NB4 (cell line): ENCODE measurements at regions not wholly inside any gene's neighbourhood (a gene's known extent, or its start where the extent isn't known, plus 50 kb on each side); places are given as distances from the start of the nearest gene placed in this dataset.

Experiments used
- DNase-seq: peaks from one replicate; pipeline ENCODE4 v3.0.0; 2010; ENCODE audit warnings: low read depth
- H3K4me3 ChIP-seq: one replicate; pipeline ENCODE4 v1.5.1; 2011; ENCODE audit warnings: mild to moderate bottlenecking, low read depth, low read length, moderate library complexity
- CTCF ChIP-seq: IDR thresholded peaks from one replicate; pipeline ENCODE4 v1.5.1; 2012; ENCODE audit warnings: low read depth, low read length
- MAX ChIP-seq: IDR thresholded peaks from 2 replicates; pipeline ENCODE4 v1.6.1; 2011; ENCODE audit warnings: low read depth, low read length
- MYC ChIP-seq: IDR thresholded peaks from 2 replicates; pipeline ENCODE4 v1.6.1; 2011; ENCODE audit warnings: low read depth, low read length
- POLR2A ChIP-seq: IDR thresholded peaks from 2 replicates; pipeline ENCODE4 v1.6.1; 2011; ENCODE audit warnings: mild to moderate bottlenecking; ENCODE audit not compliant: insufficient read length; ENCODE audit errors: extremely low read depth

GRCh38 chr1:195941314-195941713 lies 666.9 kb downstream of the KCNT2 start:
- TF ChIP-seq POLR2A (no peak), MYC (no peak), CTCF (no peak), MAX (no peak)
- no peak overlapping the region for H3K4me3 ChIP-seq

GRCh38 chr1:195939844-195940243 lies 668.4 kb downstream of the KCNT2 start:
- no peak overlapping the region for H3K4me3 ChIP-seq
- TF ChIP-seq MYC (no peak), MAX (no peak), POLR2A (no peak)

More at GRCh38 chr1:195941314-195941713, 666.9 kb downstream of the KCNT2 start:
- DNase-seq: no peak

GRCh38 chr1:195934817-195935553 lies 673.3 kb downstream of the KCNT2 start:
- H3K4me3 ChIP-seq: no peak overlapping the region
- TF ChIP-seq CTCF (no peak), POLR2A (no peak), MAX (no peak)
- DNase-seq: no peak

More at GRCh38 chr1:195939844-195940243, 668.4 kb downstream of the KCNT2 start:
- DNase-seq: no peak

- no peak for DNase-seq
- TF ChIP-seq MAX: no peak
- TF ChIP-seq POLR2A: no peak
- no peak for TF ChIP-seq CTCF
- TF ChIP-seq MYC: no peak
- no peak overlapping the region for H3K4me3 ChIP-seq
These were observed 674.4 kb downstream of the KCNT2 start for GRCh38 chr1:195933835-195934234.

GRCh38 chr1:195915826-195916225 lies 692.4 kb downstream of the KCNT2 start:
- DNase-seq: no peak
- no peak for TF ChIP-seq MAX
- no peak for TF ChIP-seq POLR2A
- TF ChIP-seq CTCF: no peak
- TF ChIP-seq MYC: no peak
- H3K4me3 ChIP-seq: no peak overlapping the region

- TF ChIP-seq MYC (no peak), POLR2A (no peak), CTCF (no peak), MAX (no peak)
- DNase-seq: no peak
These were observed 699.2 kb downstream of the KCNT2 start for GRCh38 chr1:195909061-195909460.

More at GRCh38 chr1:195909061-195909460, 699.2 kb downstream of the KCNT2 start:
- H3K4me3 ChIP-seq: no peak overlapping the region
